Kidney capillary endothelial cell (primary cell): ENCODE measurements at regions not wholly inside any gene's neighbourhood (a gene's known extent, or its start where the extent isn't known, plus 50 kb on each side); places are given as distances from the start of the nearest gene placed in this dataset.
"Not testable (repeated sequence)": the region's sequence is repeated elsewhere in the genome, so short reads cannot be mapped to it uniquely, and the experiment has no call there.

Experiments
- DNase-seq: peaks from one replicate; pipeline ENCODE4 v3.0.0-alpha.2; 2018; ENCODE audit warnings: low spot score

GRCh38 chr4:160492181-160492580 is 1389.3 kb downstream of the RAPGEF2 start:
- no peak for DNase-seq

- DNase-seq = no peak
These were observed 1390.3 kb downstream of the RAPGEF2 start for GRCh38 chr4:160493206-160493605.

- DNase-seq = no peak
These were observed 1392.5 kb downstream of the RAPGEF2 start for GRCh38 chr4:160495356-160495755.

- DNase-seq = no peak
These were observed 1395.3 kb downstream of the RAPGEF2 start for GRCh38 chr4:160498211-160498610.

GRCh38 chr4:160505724-160506123 is 1402.8 kb downstream of the RAPGEF2 start:
- DNase-seq = no peak

GRCh38 chr4:160510928-160511327 is 1408.0 kb downstream of the RAPGEF2 start:
- no peak for DNase-seq

- no peak for DNase-seq
These were observed 1411.2 kb downstream of the RAPGEF2 start for GRCh38 chr4:160514126-160514525.

- DNase-seq = no peak
These were observed 1420.4 kb downstream of the RAPGEF2 start for GRCh38 chr4:160523231-160523630.

- no peak for DNase-seq
These were observed 1434.8 kb downstream of the RAPGEF2 start for GRCh38 chr4:160537681-160538080.

GRCh38 chr4:160546201-160546600 is 1443.3 kb downstream of the RAPGEF2 start:
- DNase-seq = no peak

- DNase-seq = not testable (repeated sequence)
These were observed 1447.2 kb downstream of the RAPGEF2 start for GRCh38 chr4:160549951-160550519.

GRCh38 chr4:160562661-160563060 is 1459.8 kb downstream of the RAPGEF2 start:
- DNase-seq = no peak

- DNase-seq = no peak
These were observed 1460.8 kb downstream of the RAPGEF2 start for GRCh38 chr4:160563552-160564282.

- no peak for DNase-seq
These were observed 1464.8 kb downstream of the RAPGEF2 start for GRCh38 chr4:160567634-160568033.

- DNase-seq = no peak
These were observed 1467.4 kb downstream of the RAPGEF2 start for GRCh38 chr4:160570271-160570670.

- not testable (repeated sequence) for DNase-seq
These were observed 1471.4 kb downstream of the RAPGEF2 start for GRCh38 chr4:160574272-160574671.

GRCh38 chr4:160580581-160580980 is 1477.7 kb downstream of the RAPGEF2 start:
- DNase-seq = no peak

- no peak for DNase-seq
These were observed 1489.4 kb downstream of the RAPGEF2 start for GRCh38 chr4:160592258-160592657.

GRCh38 chr4:160595646-160596045 is 1492.8 kb downstream of the RAPGEF2 start:
- DNase-seq = no peak

- DNase-seq = no peak
These were observed 1501.7 kb downstream of the RAPGEF2 start for GRCh38 chr4:160604541-160604940.

- DNase-seq = no peak
These were observed 1508.3 kb downstream of the RAPGEF2 start for GRCh38 chr4:160611181-160611580.

- DNase-seq = no peak
These were observed 1528.2 kb downstream of the RAPGEF2 start for GRCh38 chr4:160631044-160631443.

- no peak for DNase-seq
These were observed 1511.0 kb downstream of the FSTL5 start for GRCh38 chr4:160652790-160653189.

GRCh38 chr4:160675550-160675949 is 1488.2 kb downstream of the FSTL5 start:
- DNase-seq = no peak
